H9 (cell line): ENCODE measurements at regions not wholly inside any gene's neighbourhood (a gene's known extent, or its start where the extent isn't known, plus 50 kb on each side); places are given as distances from the start of the nearest gene placed in this dataset.
A peak's percentile ranks its signal among the peaks of the same experiment; 100 is the strongest.

Experiments used
- DNase-seq: peaks from one replicate; pipeline ENCODE4 v3.0.0-alpha.2; 2017
- H2AFZ ChIP-seq: one replicate; pipeline ENCODE4 v1.6.1; 2013; ENCODE audit warnings: mild to moderate bottlenecking, low read length, control low read depth, moderate library complexity
- H2AK5ac ChIP-seq: 2 replicates; pipeline ENCODE4 v1.6.1; 2013; ENCODE audit warnings: low read length, control low read depth, mixed read lengths; ENCODE audit not compliant: insufficient read length
- H2BK120ac ChIP-seq: one replicate; pipeline ENCODE4 v1.6.1; 2013; ENCODE audit warnings: low read depth, mild to moderate bottlenecking, low read length, control low read depth, inconsistent platforms; ENCODE audit not compliant: poor library complexity, severe bottlenecking
- H2BK12ac ChIP-seq: 2 replicates; pipeline ENCODE4 v1.6.1; 2013; ENCODE audit warnings: low read length, control low read depth, mixed read lengths, low read depth; ENCODE audit not compliant: insufficient read length
- H2BK15ac ChIP-seq: 2 replicates; pipeline ENCODE4 v1.6.1; 2013; ENCODE audit warnings: low read depth, low read length, control low read depth
- H2BK20ac ChIP-seq: one replicate; pipeline ENCODE4 v1.6.1; 2013; ENCODE audit warnings: low read depth, mild to moderate bottlenecking, low read length, control low read depth, inconsistent platforms; ENCODE audit not compliant: poor library complexity, severe bottlenecking
- H2BK5ac ChIP-seq: 2 replicates; pipeline ENCODE4 v1.6.1; 2013; ENCODE audit warnings: low read length, control low read depth, mixed read lengths; ENCODE audit not compliant: insufficient read length
- H3K14ac ChIP-seq: 2 replicates; pipeline ENCODE4 v1.6.1; 2013; ENCODE audit warnings: low read length, control low read depth; ENCODE audit not compliant: insufficient read depth
- H3K18ac ChIP-seq: 2 replicates; pipeline ENCODE4 v1.6.1; 2013; ENCODE audit warnings: low read depth, mild to moderate bottlenecking, mixed read lengths, low read length, control low read depth; ENCODE audit not compliant: insufficient read length
- H3K23ac ChIP-seq: 2 replicates; pipeline ENCODE4 v1.6.1; 2013; ENCODE audit warnings: low read length, control low read depth, mixed read lengths, low read depth; ENCODE audit not compliant: insufficient read length
- H3K23me2 ChIP-seq: 2 replicates; pipeline ENCODE4 v1.6.1; 2013; ENCODE audit warnings: low read depth, mild to moderate bottlenecking, mixed read lengths, low read length, control low read depth; ENCODE audit not compliant: insufficient read length, poor library complexity, severe bottlenecking
- H3K27ac ChIP-seq: 2 replicates; pipeline ENCODE4 v1.5.1; 2013; ENCODE audit warnings: low read length, control low read depth, mixed read lengths, low read depth; ENCODE audit not compliant: insufficient read length
- H3K27me3 ChIP-seq: 2 replicates; pipeline ENCODE4 v1.6.1; 2013; ENCODE audit warnings: low read length, control low read depth, inconsistent platforms; ENCODE audit not compliant: insufficient read depth
- H3K4ac ChIP-seq: 2 replicates; pipeline ENCODE4 v1.6.1; 2013; ENCODE audit warnings: low read depth, mild to moderate bottlenecking, control low read depth, inconsistent platforms, low read length, moderate library complexity
- H3K4me1 ChIP-seq: 2 replicates; pipeline ENCODE4 v1.6.1; 2013; ENCODE audit warnings: low read length, control low read depth, inconsistent platforms; ENCODE audit not compliant: insufficient read depth
- H3K4me2 ChIP-seq: 2 replicates; pipeline ENCODE4 v1.6.1; 2013; ENCODE audit warnings: low read length, control low read depth, mixed read lengths; ENCODE audit not compliant: insufficient read length, insufficient read depth
- H3K56ac ChIP-seq: 2 replicates; pipeline ENCODE4 v1.6.1; 2013; ENCODE audit warnings: low read depth, mild to moderate bottlenecking, mixed read lengths, low read length, control low read depth; ENCODE audit not compliant: insufficient read length
- H3K79me1 ChIP-seq: 2 replicates; pipeline ENCODE4 v1.6.1; 2013; ENCODE audit warnings: low read depth, mild to moderate bottlenecking, moderate library complexity, low read length, control low read depth, inconsistent platforms; ENCODE audit not compliant: insufficient read depth, poor library complexity, severe bottlenecking
- H3K79me2 ChIP-seq: 2 replicates; pipeline ENCODE4 v1.6.1; 2013; ENCODE audit warnings: low read length, control low read depth, inconsistent platforms; ENCODE audit not compliant: insufficient read depth
- H3K9ac ChIP-seq: 2 replicates; pipeline ENCODE4 v1.6.1; 2013; ENCODE audit warnings: low read length, control low read depth, mixed read lengths; ENCODE audit not compliant: insufficient read length; ENCODE audit errors: extremely low read depth
- H3K9me3 ChIP-seq: one replicate; pipeline ENCODE4 v1.6.1; 2013; ENCODE audit warnings: low read depth, low read length, inconsistent platforms; ENCODE audit not compliant: control insufficient read depth
- H3T11ph ChIP-seq: one replicate; pipeline ENCODE4 v1.6.1; 2013; ENCODE audit warnings: mild to moderate bottlenecking, low read length, control low read depth, inconsistent platforms
- H4K20me1 ChIP-seq: one replicate; pipeline ENCODE4 v1.6.1; 2013; ENCODE audit not compliant: control insufficient read depth, insufficient read length, insufficient read depth
- H4K5ac ChIP-seq: 2 replicates; pipeline ENCODE4 v1.6.1; 2013; ENCODE audit warnings: low read depth, mild to moderate bottlenecking, mixed read lengths, low read length, control low read depth; ENCODE audit not compliant: insufficient read length
- H4K8ac ChIP-seq: replicated peaks from 2 replicates; pipeline ENCODE4 v1.6.1; 2013; ENCODE audit warnings: low read length, control low read depth, mixed read lengths, low read depth; ENCODE audit not compliant: insufficient read length
- H4K91ac ChIP-seq: 2 replicates; pipeline ENCODE4 v1.6.1; 2013; ENCODE audit warnings: low read depth, mild to moderate bottlenecking, moderate library complexity, mixed read lengths, low read length, control low read depth; ENCODE audit not compliant: insufficient read length
- H3K27ac Mint-ChIP-seq, 3 experiments: 2 replicates in 2 of 3; 3 replicates in 1 of 3; pipeline ENCODE4 v1.8.0; 2020 to 2021; ENCODE audit warnings: mixed read lengths in 3 of 3, mild to moderate bottlenecking in 1 of 3, moderate library complexity in 1 of 3
- H3K27me3 Mint-ChIP-seq: 2 replicates; pipeline ENCODE4 v1.8.0; 2021; ENCODE audit warnings: low read depth, mild to moderate bottlenecking, moderate library complexity, mixed read lengths
- H3K36me3 Mint-ChIP-seq, 3 experiments: 2 replicates in 2 of 3; 3 replicates in 1 of 3; pipeline ENCODE4 v1.8.0; 2020 to 2021; ENCODE audit warnings: low read depth in 3 of 3, mixed read lengths in 3 of 3; ENCODE audit not compliant: insufficient read depth in 1 of 3
- H3K4me1 Mint-ChIP-seq, 2 experiments: 2 replicates each; pipeline ENCODE4 v1.8.0; 2020; ENCODE audit warnings: mixed read lengths in 2 of 2
- H3K4me3 Mint-ChIP-seq, 2 experiments: 2 replicates in 1 of 2; 3 replicates in 1 of 2; pipeline ENCODE4 v1.8.0; 2020 to 2021; ENCODE audit warnings: mild to moderate bottlenecking in 2 of 2, mixed read lengths in 2 of 2, moderate library complexity in 1 of 2
- H3K9me3 Mint-ChIP-seq, 2 experiments: 2 replicates in 1 of 2; 3 replicates in 1 of 2; pipeline ENCODE4 v1.8.0; 2020; ENCODE audit warnings: mild to moderate bottlenecking in 2 of 2, mixed read lengths in 2 of 2, moderate library complexity in 1 of 2
- CTCF ChIP-seq: fragments of 200-600 bp; sonication (generic); conservative IDR thresholded peaks from 3 replicates; pipeline ENCODE4 v1.8.0; 2021; ENCODE audit warnings: antibody characterized with exemption, mild to moderate bottlenecking
- whole genome bisulfite sequencing: extraction: QIAGEN DNeasy Blood & Tissue Kit; methylation state at CpG from one replicate; pipeline ENCODE4 v1.1.7; 2013; ENCODE audit warnings: missing lambda C conversion rate, low lambda C conversion rate, mixed read lengths; ENCODE audit not compliant: insufficient read length; ENCODE audit errors: extremely low coverage; 5-methylcytosine and 5-hydroxymethylcytosine counted together

- Histone ChIP-seq H4K8ac (no peak overlapping the region), H3K4ac (no peak overlapping the region), H4K20me1 (no peaks in the 10 kb centered on the region), H2BK20ac (no peak overlapping the region), H3T11ph (no peak overlapping the region), H4K5ac (no peak overlapping the region), H2AFZ (no peak overlapping the region), H2BK120ac (no peak overlapping the region), H3K4me1 (no peaks in the 10 kb centered on the region), H2BK5ac (no peak overlapping the region), H3K18ac (no peak overlapping the region), H3K9me3 (no peaks in the 10 kb centered on the region), H3K14ac (no peak overlapping the region), H3K79me2 (no peaks in the 10 kb centered on the region), H3K79me1 (no peaks in the 10 kb centered on the region), H3K27me3 (no peaks in the 10 kb centered on the region), H2BK15ac (no peak overlapping the region), H3K23ac (no peak overlapping the region), H3K56ac (no peak overlapping the region), H3K4me2 (no peak overlapping the region), H3K23me2 (peaks cover 3% of the 10 kb centered on the region), H3K27ac (no peak overlapping the region), H4K91ac (no peak overlapping the region), H2AK5ac (no peak overlapping the region), H3K9ac (no peak overlapping the region), H2BK12ac (no peak overlapping the region)
- Mint-ChIP-seq H3K27ac (peak overlapping the region in 1 of 3 experiments; percentile 31; a peak in 1 of 7 replicates), H3K9me3 (peaks cover 5 to 7% of the 10 kb centered on the region in 2 experiments; a peak in 3 of 5 replicates), H3K36me3 (no peaks in the 10 kb centered on the region), H3K4me1 (peaks cover 10 to 19% of the 10 kb centered on the region in 2 experiments), H3K4me3 (no peak overlapping the region), H3K27me3 (peaks cover 27% of the 10 kb centered on the region)
- no peak for DNase-seq
- no peak for TF ChIP-seq CTCF
- WGBS = no CpG with 5 or more reads among the region's 5 CpGs
Observed at GRCh38 chr1:181143102-181143859, 54.8 kb downstream of the IER5 start.
